GM12878 (cell line): ENCODE measurements at regions not wholly inside any gene's neighbourhood (a gene's known extent, or its start where the extent isn't known, plus 50 kb on each side); places are given as distances from the start of the nearest gene placed in this dataset.

ENCODE experiments used
- ATAC-seq: fragments of 200-7000 bp; cut with Tn5 transposase; 3 replicates; pipeline ENCODE4 v1.9.1; 2020; ENCODE audit warnings: mild to moderate bottlenecking, moderate library complexity
- BruUV-seq: library from RNA; stranded (reverse); fragments of 400-500 nt; replicated peaks from 2 replicates; lab custom pipeline; 2021; lab: Mats Ljungman, UMichigan
- CTCF ChIA-PET: fragments of 300-600 bp; sonication (Branson Sonifier 250); formaldehyde crosslinking; extraction: SDS; loops from one replicate; lab custom pipeline; 2021; ENCODE audit warnings: inconsistent platforms; lab: Yijun Ruan, JAX
- POLR2A ChIA-PET: fragments of 350-600 bp; formaldehyde crosslinking; extraction: SDS; loops from one replicate; lab custom pipeline; 2021; ENCODE audit warnings: inconsistent platforms; lab: Charles Lee
- RAD21 ChIA-PET: fragments of 300-600 bp; sonication (Branson Sonifier 250); formaldehyde crosslinking; loops from one replicate; lab custom pipeline; 2023; ENCODE audit warnings: antibody characterized with exemption; ENCODE audit not compliant: unreplicated experiment; lab: Charles Lee
- SMC1A ChIA-PET: fragments of 300-600 bp; sonication (Branson Sonifier 250); formaldehyde crosslinking; loops from one replicate; lab custom pipeline; 2023; ENCODE audit not compliant: unreplicated experiment, uncharacterized antibody; lab: Charles Lee
- DNase-seq: peaks from one replicate; pipeline ENCODE4 v3.0.0-alpha.2; 2011; ENCODE audit warnings: low read depth, low spot score
- FAIRE-seq: peaks from 3 replicates; lab custom pipeline; 2011; peaks lifted over from hg19 to GRCh38; lab: Jason Lieb, UNC
- H2AFZ ChIP-seq: 2 replicates; pipeline ENCODE4 v1.6.0; 2011; ENCODE audit warnings: low read depth, low read length, control low read depth; ENCODE audit not compliant: control insufficient read depth
- H3K27ac ChIP-seq: 2 replicates; pipeline ENCODE4 v1.5.1; 2011; ENCODE audit warnings: control low read depth; ENCODE audit not compliant: control insufficient read depth, insufficient read depth
- H3K27me3 ChIP-seq, 2 experiments: replicated peaks in 1 of 2; 2 replicates each; pipeline versions ENCODE4 v1.6.0 to v1.6.1; 2011; ENCODE audit warnings: low read length in 1 of 2; ENCODE audit not compliant: control insufficient read depth in 2 of 2, insufficient read depth in 2 of 2
- H3K36me3 ChIP-seq, 2 experiments: 2 replicates each; pipeline ENCODE4 v1.5.1; 2011; ENCODE audit warnings: low read length in 1 of 2; ENCODE audit not compliant: control insufficient read depth in 2 of 2, insufficient read depth in 2 of 2
- H3K4me1 ChIP-seq: 2 replicates; pipeline ENCODE4 v1.6.1; 2011; ENCODE audit warnings: mild to moderate bottlenecking, low read length, moderate library complexity, mixed read lengths; ENCODE audit not compliant: control insufficient read depth, insufficient read depth
- H3K4me2 ChIP-seq: 2 replicates; pipeline ENCODE4 v1.6.0; 2011; ENCODE audit warnings: control low read depth; ENCODE audit not compliant: control insufficient read depth, insufficient read depth
- H3K4me3 ChIP-seq: fragments of 200-600 bp; sonication (generic); 2 replicates; pipeline ENCODE4 v1.5.1; 2016
- H3K79me2 ChIP-seq: 2 replicates; pipeline ENCODE4 v1.6.0; 2011; ENCODE audit warnings: low read length; ENCODE audit not compliant: control insufficient read depth, insufficient read depth
- H3K9ac ChIP-seq: 2 replicates; pipeline ENCODE4 v1.8.0; 2011; ENCODE audit warnings: low read length, control low read depth, mixed read lengths; ENCODE audit not compliant: control insufficient read depth, insufficient read depth
- H3K9me3 ChIP-seq: replicated peaks from 3 replicates; pipeline ENCODE4 v1.5.1; 2011; ENCODE audit warnings: mild to moderate bottlenecking, low read length; ENCODE audit not compliant: control insufficient read depth, insufficient read depth
- H4K20me1 ChIP-seq: 2 replicates; pipeline ENCODE4 v1.6.0; 2011; ENCODE audit not compliant: control insufficient read depth, insufficient read depth
- BRCA1 ChIP-seq: IDR thresholded peaks from 2 replicates; pipeline ENCODE4 v1.6.1; 2011; ENCODE audit warnings: low read depth, low read length, improper control_type of control experiment
- EZH2 ChIP-seq: IDR thresholded peaks from 2 replicates; pipeline ENCODE4 v1.6.1; 2012; ENCODE audit warnings: low read depth, mild to moderate bottlenecking, control low read depth, inconsistent platforms, low read length, borderline replicate concordance; ENCODE audit not compliant: control insufficient read depth
- FOS ChIP-seq: IDR thresholded peaks from 3 replicates; pipeline ENCODE4 v1.6.1; 2011; ENCODE audit warnings: borderline replicate concordance; ENCODE audit not compliant: insufficient read length; ENCODE audit errors: extremely low read depth
- GATAD2B ChIP-seq: fragments of 450-650 bp; conservative IDR thresholded peaks from 2 replicates; pipeline ENCODE4 v1.6.1; 2017; ENCODE audit warnings: low read depth, mild to moderate bottlenecking, moderate library complexity
- HDGF ChIP-seq: fragments of 450-650 bp; IDR thresholded peaks from 2 replicates; pipeline ENCODE4 v1.6.1; 2016; ENCODE audit warnings: antibody characterized with exemption
- HSF1 ChIP-seq: fragments of 150-350 bp; IDR thresholded peaks from 2 replicates; pipeline ENCODE4 v1.6.1; 2014; ENCODE audit warnings: mild to moderate bottlenecking, low read depth, low read length
- KAT2A ChIP-seq: conservative IDR thresholded peaks from 2 replicates; pipeline ENCODE4 v1.6.1; 2011; ENCODE audit warnings: low read depth, low read length; ENCODE audit not compliant: control insufficient read depth
- MEF2A ChIP-seq: IDR thresholded peaks from 2 replicates; pipeline ENCODE4 v1.6.1; 2011; ENCODE audit warnings: low read depth, mild to moderate bottlenecking, low read length, moderate library complexity; ENCODE audit not compliant: insufficient read depth
- MYB ChIP-seq: fragments of 150-350 bp; IDR thresholded peaks from 2 replicates; pipeline ENCODE4 v1.6.1; 2014; ENCODE audit warnings: mild to moderate bottlenecking, low read depth, low read length, borderline replicate concordance
- RAD51 ChIP-seq: fragments of 450-650 bp; IDR thresholded peaks from 2 replicates; pipeline ENCODE4 v1.6.1; 2016; ENCODE audit warnings: moderate library complexity, mild to moderate bottlenecking, inconsistent platforms
- RUNX3 ChIP-seq: IDR thresholded peaks from 2 replicates; pipeline ENCODE4 v1.6.1; 2012; ENCODE audit warnings: low read length, inconsistent platforms
- SIN3A ChIP-seq: IDR thresholded peaks from 2 replicates; pipeline ENCODE4 v1.6.1; 2012; ENCODE audit warnings: low read depth, low read length, improper control_type of control experiment
- SREBF2 ChIP-seq: IDR thresholded peaks from 2 replicates; pipeline ENCODE4 v1.6.1; 2012; ENCODE audit warnings: mild to moderate bottlenecking, low read length
- ZSCAN29 ChIP-seq: fragments of 450-650 bp; IDR thresholded peaks from 2 replicates; pipeline ENCODE4 v1.6.1; 2017; ENCODE audit warnings: mild to moderate bottlenecking, moderate library complexity
- WGBS: methylation state at CpG from one replicate; pipeline ENCODE4 v1.1.6; 2016; ENCODE audit warnings: low lambda C conversion rate; ENCODE audit not compliant: insufficient replicate concordance, insufficient coverage; ENCODE audit errors: missing lambda C conversion rate; 5-methylcytosine and 5-hydroxymethylcytosine counted together
- in situ Hi-C: fragments of 300-500 bp; cut with MboI; formaldehyde crosslinking; loops from 9 replicates; pipeline ENCODE4 v1.14.3; 2018; ENCODE audit warnings: mixed read lengths
- intact Hi-C: fragments of 100-400 bp; cut with micrococcal nuclease; formaldehyde crosslinking; loops from one replicate; pipeline ENCODE4 v1.14.2; 2022; ENCODE audit not compliant: unreplicated experiment

GRCh38 chr1:79517470-79518224 lies 511.1 kb upstream of the ADGRL4 start:
- no peaks in the 10 kb centered on the region; the same call in none of the 2 replicates for H3K4me1 ChIP-seq
- POLR2A ChIA-PET, result no interaction called here
- ATAC-seq, result no peak
- WGBS, result 50% methylated on average over 4 of the region's 4 CpGs
- no peak overlapping the region for H3K27ac ChIP-seq
- no peak for DNase-seq
- no peak for FAIRE-seq
- CTCF ChIA-PET, result no interaction called here
- H3K4me3 ChIP-seq, result no peak overlapping the region
- RAD21 ChIA-PET, result interaction anchor here (0.6 kb wide), 1 partner anchor 1380 kb away, joined by 3 read pairs; no protein-coding TSS in a partner anchor
- H3K36me3 ChIP-seq, result no peaks in the 10 kb centered on the region
- TF ChIP-seq KAT2A, result no peak
- TF ChIP-seq BRCA1, result no peak
- H3K9ac ChIP-seq, result no peak overlapping the region
- in situ Hi-C loops, result no loop called here
- no peaks in the 10 kb centered on the region for H3K79me2 ChIP-seq
- no peaks in the 10 kb centered on the region for H3K9me3 ChIP-seq
- SMC1A ChIA-PET, result no interaction called here
- H3K27me3 ChIP-seq, result no peaks in the 10 kb centered on the region
- H4K20me1 ChIP-seq, result no peaks in the 10 kb centered on the region
- intact Hi-C loops, result no loop called here
- H3K4me2 ChIP-seq, result no peak overlapping the region
- H2AFZ ChIP-seq, result no peak overlapping the region
- no TSS peak for BruUV-seq

- H2AFZ ChIP-seq, result no peak overlapping the region
- ATAC-seq (no peak), DNase-seq (no peak), FAIRE-seq (no peak)
- no peaks in the 10 kb centered on the region for H4K20me1 ChIP-seq
- RAD21 ChIA-PET, result no interaction called here
- CTCF ChIA-PET, result no interaction called here
- no peaks in the 10 kb centered on the region; a peak in 1 of 4 replicates for H3K27me3 ChIP-seq
- no TSS peak for BruUV-seq
- SMC1A ChIA-PET, result no interaction called here
- H3K9ac ChIP-seq, result no peak overlapping the region
- 0% methylated on average over 2 of the region's 2 CpGs for WGBS
- H3K27ac ChIP-seq, result no peak overlapping the region
- H3K4me2 ChIP-seq, result no peak overlapping the region
- no peaks in the 10 kb centered on the region for H3K36me3 ChIP-seq
- intact Hi-C loops (no loop called here), in situ Hi-C loops (no loop called here)
- H3K4me1 ChIP-seq, result no peaks in the 10 kb centered on the region
- POLR2A ChIA-PET, result no interaction called here
- no peaks in the 10 kb centered on the region for H3K79me2 ChIP-seq
- H3K9me3 ChIP-seq, result no peaks in the 10 kb centered on the region
- H3K4me3 ChIP-seq, result no peak overlapping the region
- TF ChIP-seq MEF2A (no peak), RAD51 (no peak), MYB (no peak), HSF1 (no peak), SREBF2 (no peak), HDGF (no peak), GATAD2B (no peak), SIN3A (no peak), BRCA1 (no peak), FOS (no peak), ZSCAN29 (no peak), EZH2 (no peak), RUNX3 (no peak)
Observed at GRCh38 chr1:79507770-79508169, 501.2 kb upstream of the ADGRL4 start.
